Cardiac muscle cell (in vitro differentiated cells and primary cell): ENCODE measurements at regions not wholly inside any gene's neighbourhood (a gene's known extent, or its start where the extent isn't known, plus 50 kb on each side); places are given as distances from the start of the nearest gene placed in this dataset.
A peak's percentile ranks its signal among the peaks of the same experiment; 100 is the strongest.

Source experiments
- DNase-seq, 2 donors: peaks; one replicate each; pipeline versions ENCODE4 v3.0.0 to v3.0.0-alpha.2; 2010 to 2017; ENCODE audit warnings: low read depth in 1 of 2, low spot score in 1 of 2
- H3K27ac ChIP-seq: fragments of 200-600 bp; sonication (generic); 2 replicates; pipeline ENCODE4 v1.5.1; 2016
- H3K27me3 ChIP-seq: fragments of 200-600 bp; sonication (generic); 2 replicates; pipeline ENCODE4 v1.6.0; 2016; ENCODE audit warnings: control low read depth
- H3K36me3 ChIP-seq: fragments of 200-600 bp; sonication (generic); 2 replicates; pipeline ENCODE4 v1.5.1; 2016; ENCODE audit warnings: control low read depth
- H3K4me1 ChIP-seq: fragments of 200-600 bp; sonication (generic); 2 replicates; pipeline ENCODE4 v1.8.1; 2017; ENCODE audit warnings: low read depth, mild to moderate bottlenecking, mixed run types
- H3K4me3 ChIP-seq: fragments of 200-600 bp; sonication (generic); 2 replicates; pipeline ENCODE4 v1.5.1; 2016; ENCODE audit warnings: mild to moderate bottlenecking
- H3K9me3 ChIP-seq: fragments of 200-600 bp; sonication (generic); 2 replicates; pipeline ENCODE4 v1.5.1; 2017; ENCODE audit warnings: low read depth, mild to moderate bottlenecking, control low read depth
- TF ChIP-seq, protein P1 (sequence below): IDR thresholded peaks from 2 replicates; pipeline ENCODE4 v1.5.1; 2012; ENCODE audit warnings: low read depth, mild to moderate bottlenecking, low read length

DNA sequence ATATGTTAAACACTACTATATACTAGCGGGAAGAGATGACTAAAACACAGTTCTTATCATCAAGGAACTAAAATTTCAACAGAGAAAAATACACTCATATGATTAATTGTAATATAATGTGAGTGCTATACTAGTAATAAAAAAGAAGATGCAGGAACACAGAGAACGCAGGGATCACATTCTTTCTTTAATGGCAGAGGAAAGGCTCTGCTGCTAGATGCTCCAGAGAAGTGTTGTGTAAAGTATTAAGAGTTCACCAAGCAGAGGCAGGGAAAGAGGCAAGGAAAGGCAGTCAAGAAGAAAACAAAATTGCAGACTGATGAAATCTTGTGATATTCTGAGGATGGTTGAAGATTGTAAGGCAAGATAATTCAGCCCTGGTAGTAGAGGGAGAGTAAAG, 394.7 kb downstream of the PDGFC start:
- Histone ChIP-seq H3K27me3 (no peaks in the 10 kb centered on the region), H3K4me1 (no peaks in the 10 kb centered on the region), H3K27ac (no peak overlapping the region), H3K9me3 (no peaks in the 10 kb centered on the region), H3K36me3 (no peaks in the 10 kb centered on the region), H3K4me3 (no peak overlapping the region)
- TF ChIP-seq, protein P1, sequence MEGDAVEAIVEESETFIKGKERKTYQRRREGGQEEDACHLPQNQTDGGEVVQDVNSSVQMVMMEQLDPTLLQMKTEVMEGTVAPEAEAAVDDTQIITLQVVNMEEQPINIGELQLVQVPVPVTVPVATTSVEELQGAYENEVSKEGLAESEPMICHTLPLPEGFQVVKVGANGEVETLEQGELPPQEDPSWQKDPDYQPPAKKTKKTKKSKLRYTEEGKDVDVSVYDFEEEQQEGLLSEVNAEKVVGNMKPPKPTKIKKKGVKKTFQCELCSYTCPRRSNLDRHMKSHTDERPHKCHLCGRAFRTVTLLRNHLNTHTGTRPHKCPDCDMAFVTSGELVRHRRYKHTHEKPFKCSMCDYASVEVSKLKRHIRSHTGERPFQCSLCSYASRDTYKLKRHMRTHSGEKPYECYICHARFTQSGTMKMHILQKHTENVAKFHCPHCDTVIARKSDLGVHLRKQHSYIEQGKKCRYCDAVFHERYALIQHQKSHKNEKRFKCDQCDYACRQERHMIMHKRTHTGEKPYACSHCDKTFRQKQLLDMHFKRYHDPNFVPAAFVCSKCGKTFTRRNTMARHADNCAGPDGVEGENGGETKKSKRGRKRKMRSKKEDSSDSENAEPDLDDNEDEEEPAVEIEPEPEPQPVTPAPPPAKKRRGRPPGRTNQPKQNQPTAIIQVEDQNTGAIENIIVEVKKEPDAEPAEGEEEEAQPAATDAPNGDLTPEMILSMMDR = no peak
- DNase-seq = peak in 1 of 2 donors; percentile 24

DNA sequence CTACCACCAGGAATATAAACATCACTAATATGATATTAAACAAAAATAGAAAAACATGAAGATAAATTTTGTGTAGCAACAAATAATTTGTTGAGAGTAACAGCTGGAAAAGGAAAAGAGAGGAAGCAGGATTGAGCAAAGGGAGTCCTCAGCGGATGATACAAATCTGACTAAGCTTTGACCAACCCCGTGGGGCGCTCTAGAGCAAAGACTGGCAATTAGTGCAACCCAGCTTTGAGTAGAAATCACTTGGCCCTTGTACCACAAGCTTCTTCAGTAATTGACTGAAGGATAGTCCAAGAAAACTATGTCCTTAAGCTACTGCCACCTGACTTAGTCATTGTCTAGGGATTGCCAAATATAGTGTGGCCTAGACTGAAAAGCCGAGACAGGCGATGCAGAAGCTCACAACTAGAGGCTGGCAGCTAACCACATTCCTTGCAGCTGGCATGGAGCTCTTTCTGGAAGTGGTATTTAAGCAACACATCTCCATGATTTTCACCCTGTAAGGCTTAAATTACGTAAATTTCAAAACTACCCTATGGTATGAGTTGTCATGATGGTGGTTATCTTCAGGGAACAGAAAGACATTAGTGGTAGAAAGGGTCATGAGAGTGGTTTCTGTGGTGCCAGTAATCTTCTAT, 396.0 kb downstream of the PDGFC start:
- Histone ChIP-seq H3K4me1 (no peaks in the 10 kb centered on the region), H3K36me3 (no peaks in the 10 kb centered on the region), H3K4me3 (no peak overlapping the region), H3K27me3 (no peaks in the 10 kb centered on the region), H3K9me3 (no peaks in the 10 kb centered on the region), H3K27ac (no peak overlapping the region)
- TF ChIP-seq, protein P1 = peak; percentile 13
- DNase-seq = peak in 1 of 2 donors; percentile 68

DNA sequence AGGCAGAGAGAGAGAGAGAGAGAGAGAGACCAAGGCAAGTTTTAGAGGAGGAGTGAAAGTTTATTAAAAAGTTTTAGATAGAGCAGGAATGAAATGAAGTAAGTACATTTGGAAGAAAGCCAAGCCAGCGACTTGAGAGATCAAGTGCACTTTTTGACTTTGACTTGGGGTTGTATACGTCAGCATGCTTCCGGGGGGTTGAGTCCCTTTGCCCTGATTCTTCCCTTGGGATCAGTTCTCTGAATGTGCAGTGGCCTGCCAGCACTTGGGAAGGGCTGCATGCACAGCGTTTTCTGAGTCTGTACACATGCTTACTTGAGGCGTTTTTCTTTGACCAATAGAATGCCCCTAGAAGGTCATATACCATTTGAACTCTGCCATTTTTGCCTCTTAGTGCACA, 400.5 kb downstream of the PDGFC start:
- Histone ChIP-seq H3K27me3 (no peaks in the 10 kb centered on the region), H3K9me3 (no peaks in the 10 kb centered on the region), H3K36me3 (no peaks in the 10 kb centered on the region), H3K27ac (no peak overlapping the region), H3K4me1 (no peaks in the 10 kb centered on the region), H3K4me3 (no peak overlapping the region)
- TF ChIP-seq, protein P1 = no peak
- peak; percentile 4 to 53 for DNase-seq

DNA sequence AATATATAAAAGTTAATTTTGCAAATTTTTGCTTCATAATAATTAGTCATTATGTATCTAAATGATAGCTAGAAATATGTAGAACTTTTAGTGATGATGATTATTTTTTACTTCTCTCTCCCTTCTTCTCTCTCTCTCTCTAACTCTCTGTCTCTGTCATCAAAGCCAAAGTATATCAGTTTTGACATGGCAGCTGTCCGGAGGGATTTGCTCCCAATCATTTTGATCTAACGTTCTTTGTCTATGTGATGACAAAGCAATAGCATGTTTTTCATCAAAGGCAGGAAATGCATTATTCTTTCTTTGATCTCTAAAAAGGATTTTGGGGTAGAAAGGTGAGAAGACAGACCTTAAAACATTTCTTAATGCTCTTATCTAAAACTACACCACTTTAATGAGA, 402.1 kb downstream of the PDGFC start:
- Histone ChIP-seq H3K9me3 (no peaks in the 10 kb centered on the region), H3K4me3 (no peak overlapping the region), H3K27ac (no peak overlapping the region), H3K4me1 (no peaks in the 10 kb centered on the region), H3K27me3 (no peaks in the 10 kb centered on the region), H3K36me3 (no peaks in the 10 kb centered on the region)
- TF ChIP-seq, protein P1 = no peak
- DNase-seq = no peak

DNA sequence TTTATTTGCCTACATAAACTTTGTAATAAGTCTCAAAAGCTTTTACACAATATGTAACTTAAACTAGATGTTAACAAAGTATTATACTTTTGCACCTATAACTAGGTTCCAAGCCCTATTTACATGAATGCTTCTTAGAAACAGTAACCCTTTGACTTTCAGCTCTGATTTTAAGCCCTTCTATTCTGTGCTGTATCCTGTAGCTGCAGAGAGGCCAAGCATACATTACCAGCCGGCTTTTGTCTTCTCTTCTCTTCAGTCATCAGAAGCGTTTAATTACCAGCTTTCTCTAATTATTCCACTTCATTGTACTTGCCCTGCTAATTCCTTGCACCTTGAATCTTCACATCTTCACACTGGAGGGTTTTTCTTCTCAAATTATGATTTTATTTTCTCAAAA, 403.1 kb downstream of the PDGFC start:
- Histone ChIP-seq H3K27ac (no peak overlapping the region), H3K36me3 (no peaks in the 10 kb centered on the region), H3K9me3 (no peaks in the 10 kb centered on the region), H3K27me3 (no peaks in the 10 kb centered on the region), H3K4me3 (no peak overlapping the region), H3K4me1 (no peaks in the 10 kb centered on the region)
- DNase-seq = no peak
- TF ChIP-seq, protein P1 = no peak
